GM18519 (cell line): ENCODE measurements at regions not wholly inside any gene's neighbourhood (a gene's known extent, or its start where the extent isn't known, plus 50 kb on each side); places are given as distances from the start of the nearest gene placed in this dataset.
"Not testable (repeated sequence)": the region's sequence is repeated elsewhere in the genome, so short reads cannot be mapped to it uniquely, and the experiment has no call there.

ENCODE experiments used
- ATAC-seq: cut with Tn5 transposase; IDR thresholded peaks from one replicate; pipeline ENCODE4 v1.9.1; 2021; ENCODE audit warnings: mild to moderate bottlenecking, moderate library complexity; ENCODE audit not compliant: unreplicated experiment, low FRiP score

DNA sequence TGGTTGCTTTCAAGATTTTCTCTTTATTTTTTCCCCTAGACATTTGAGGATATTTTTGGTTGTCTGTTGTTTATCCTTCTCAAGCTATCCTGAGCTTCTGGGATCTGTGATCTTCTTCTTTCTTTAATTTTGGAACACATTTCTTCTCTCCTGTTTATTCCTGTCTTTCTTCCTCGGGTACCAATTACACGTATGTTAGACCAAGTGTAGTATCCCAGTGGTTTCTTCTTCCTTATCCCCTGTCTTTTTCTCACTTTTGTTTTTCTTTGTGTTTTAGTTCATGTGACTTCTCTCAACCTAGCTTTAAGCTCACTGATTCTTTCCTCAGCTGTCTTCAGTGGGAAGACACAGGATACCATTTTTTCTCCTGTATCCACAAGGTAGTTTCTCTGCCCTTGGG is 120.0 kb downstream of the GALR1 start:
- no peak for ATAC-seq

DNA sequence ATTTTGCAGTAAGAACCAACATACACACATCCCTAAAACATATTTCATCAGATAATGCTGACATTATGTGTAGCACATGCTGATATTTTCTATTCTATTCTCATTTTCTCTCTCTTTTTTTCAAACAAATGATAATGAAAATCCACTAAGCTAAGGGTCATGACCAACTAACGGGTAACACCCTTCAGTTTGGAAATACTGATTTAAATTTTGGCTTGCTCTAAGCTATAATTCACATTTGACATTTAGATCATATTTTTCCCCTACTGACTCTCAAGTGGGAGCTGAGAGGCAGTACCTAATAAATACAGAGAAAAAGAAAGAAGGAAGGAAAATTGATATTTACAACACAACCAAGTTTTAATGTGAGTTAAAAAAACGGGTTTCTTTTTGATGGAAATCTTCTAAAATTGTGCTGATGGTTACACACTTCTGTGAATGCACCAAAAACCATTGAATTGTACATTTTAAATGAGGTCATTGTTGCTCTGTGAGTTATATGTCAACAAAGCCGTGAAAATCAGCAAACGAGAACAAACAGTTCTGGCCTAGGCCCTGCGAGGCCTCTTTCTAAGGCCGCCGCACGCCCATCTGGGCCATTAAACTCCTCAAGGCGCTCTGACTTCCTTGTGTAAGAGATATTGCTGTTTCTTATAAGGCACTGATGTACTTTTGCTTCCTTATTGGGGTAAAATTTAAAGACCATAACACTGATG is 124.2 kb downstream of the GALR1 start:
- ATAC-seq, result no peak

GRCh38 chr18:77374446-77374805 is 124.8 kb downstream of the GALR1 start:
- no peak for ATAC-seq

DNA sequence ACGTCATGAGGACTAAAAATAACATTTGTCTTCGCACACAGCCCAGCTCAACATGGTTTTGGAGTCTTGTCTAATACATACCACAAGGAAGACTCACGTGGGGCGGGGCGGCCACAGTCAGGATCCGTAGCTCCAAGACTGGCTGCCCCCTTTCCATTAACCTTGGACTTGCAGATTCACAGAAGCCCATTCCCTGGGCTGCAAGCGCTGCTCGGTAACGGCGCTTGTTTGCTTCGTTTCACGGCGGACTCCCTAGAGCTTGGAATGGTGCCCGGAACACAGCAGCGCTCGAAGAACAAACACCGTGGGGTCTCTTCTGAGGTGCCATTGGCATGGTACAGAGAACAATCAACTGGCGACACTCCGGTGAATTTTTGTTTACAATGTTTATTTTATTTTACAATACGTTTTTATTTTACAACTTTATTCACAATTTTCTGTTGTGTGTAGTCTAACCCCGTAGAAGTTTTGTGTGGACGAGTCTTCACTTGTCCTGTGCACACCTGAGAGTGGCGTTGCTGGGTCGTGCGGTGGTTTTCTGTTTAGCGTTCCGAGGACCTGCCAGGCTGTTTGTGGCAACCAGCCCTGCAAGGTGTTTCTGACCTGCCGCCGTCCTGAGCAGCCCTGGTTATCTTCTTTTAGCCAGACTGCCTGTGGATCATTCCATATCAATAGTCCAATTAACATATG is 126.5 kb downstream of the GALR1 start:
- no peak for ATAC-seq

- no peak for ATAC-seq
Measured at GRCh38 chr18:77376733-77377094, 127.1 kb downstream of the GALR1 start.

DNA sequence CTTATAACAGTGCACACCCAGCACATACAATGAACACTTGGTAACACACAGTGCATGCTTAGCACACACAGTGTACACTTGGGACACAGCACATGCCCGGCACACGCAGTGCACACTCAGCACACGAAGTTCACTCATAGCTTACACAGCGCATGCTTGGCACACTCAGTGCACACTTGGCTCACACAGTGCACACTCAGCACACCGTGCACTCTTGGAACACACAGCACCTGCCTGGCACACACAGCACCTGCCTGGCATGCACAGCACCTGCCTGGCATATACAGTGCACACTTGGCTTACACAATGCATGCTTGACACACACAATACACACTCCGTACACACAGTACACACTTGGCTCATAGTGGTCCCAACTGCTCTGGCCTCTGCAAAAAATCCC is 128.2 kb downstream of the GALR1 start:
- ATAC-seq, result no peak

- ATAC-seq, result no peak
Measured at GRCh38 chr18:77379976-77380509, 130.4 kb downstream of the GALR1 start.

- ATAC-seq, result no peak
Measured at GRCh38 chr18:77380695-77381094, 131.0 kb downstream of the GALR1 start.

DNA sequence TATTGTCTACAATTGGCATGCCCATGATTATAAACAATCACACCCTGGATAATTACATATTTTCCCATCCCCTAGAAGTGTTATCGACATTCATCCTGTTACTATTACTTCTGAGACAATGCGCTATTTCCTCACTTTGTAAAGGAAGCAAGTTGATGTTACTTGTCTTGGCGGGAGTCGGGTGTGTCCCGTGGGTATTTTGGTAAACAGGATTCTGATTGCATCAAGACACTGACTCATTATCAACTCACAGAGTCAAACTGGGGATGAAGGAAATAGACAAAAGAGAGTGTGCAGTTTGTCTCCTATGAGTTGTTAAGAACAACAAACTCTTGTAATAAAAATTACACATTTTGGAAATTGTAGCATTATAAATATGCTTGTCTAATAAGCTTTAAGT is 142.7 kb downstream of the GALR1 start:
- ATAC-seq, result no peak

DNA sequence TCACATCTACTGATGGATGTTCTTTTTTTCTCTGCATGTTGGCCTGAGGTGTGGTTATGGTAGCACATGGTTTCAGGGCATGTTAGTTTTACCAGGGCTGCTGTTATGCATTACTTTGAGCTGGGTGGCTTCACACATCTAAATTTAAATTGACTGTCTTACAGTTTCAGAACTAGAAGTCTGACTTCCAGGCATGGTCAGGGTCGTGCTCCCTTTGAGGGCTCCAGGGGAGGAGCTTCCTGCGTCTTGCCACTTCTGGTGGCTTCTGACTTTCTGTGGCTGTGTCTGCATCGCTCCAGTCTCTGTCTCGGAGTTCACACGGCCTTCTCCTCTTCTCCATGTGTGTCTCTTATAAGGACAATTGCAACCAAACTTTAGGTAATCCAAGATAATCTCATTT is 143.9 kb downstream of the GALR1 start:
- no peak for ATAC-seq

DNA sequence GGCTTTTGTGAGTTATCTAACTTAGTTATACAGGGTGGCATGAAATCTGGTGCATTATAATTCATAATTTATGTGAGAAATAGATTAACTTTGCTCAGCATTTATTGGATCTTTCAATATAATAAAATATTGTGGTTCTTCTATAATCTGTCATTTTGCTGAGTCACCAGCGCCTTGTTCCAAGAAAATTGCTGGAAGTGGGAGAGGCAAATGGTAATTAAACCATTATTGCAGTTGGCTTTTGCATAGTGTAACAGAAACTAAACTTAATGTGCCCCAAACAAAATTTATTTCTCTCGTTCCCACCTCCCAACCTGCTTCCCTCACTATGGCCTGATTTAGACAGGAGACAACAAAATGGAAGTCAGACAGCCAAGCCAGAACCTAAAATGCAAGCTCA is 146.3 kb downstream of the GALR1 start:
- no peak for ATAC-seq

GRCh38 chr18:77397056-77397455 is 147.4 kb downstream of the GALR1 start:
- ATAC-seq, result no peak

DNA sequence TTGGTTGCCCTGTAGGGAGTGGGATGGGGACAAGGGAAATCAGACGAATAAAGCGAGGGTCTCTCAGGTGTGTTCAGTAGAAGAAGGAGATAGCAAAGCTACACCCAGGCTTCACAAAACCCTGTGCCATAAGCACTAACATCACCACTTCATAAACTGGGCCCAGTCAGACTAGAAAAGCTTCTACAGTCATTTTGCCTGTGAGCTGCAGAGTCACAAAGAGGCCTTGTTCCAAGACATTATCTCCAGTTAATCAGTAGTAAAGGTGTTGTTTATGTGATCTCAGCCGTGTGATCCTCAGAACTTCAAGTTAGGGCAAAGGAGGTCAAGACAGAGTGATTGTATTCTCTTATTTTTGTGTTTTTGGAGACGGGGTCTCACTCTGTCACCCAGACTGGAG is 148.0 kb downstream of the GALR1 start:
- no peak for ATAC-seq

DNA sequence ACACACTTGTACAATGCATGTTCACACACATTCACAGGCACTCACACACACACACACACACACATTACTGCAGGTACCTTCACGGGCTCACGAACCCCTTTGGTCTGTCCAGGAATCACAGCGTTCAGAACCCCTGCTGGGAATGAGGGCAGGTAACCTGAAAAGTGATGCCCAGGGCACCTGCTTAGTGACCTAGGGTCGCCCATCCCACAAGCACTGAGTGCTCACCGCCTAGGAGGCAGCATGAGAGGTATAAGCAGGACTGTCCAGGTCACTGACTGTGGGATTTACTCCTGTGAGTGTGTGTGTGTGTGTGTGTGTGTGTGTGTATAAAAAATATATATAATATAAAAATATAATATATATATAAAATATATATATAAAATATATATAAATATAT is 150.9 kb downstream of the GALR1 start:
- no peak for ATAC-seq

DNA sequence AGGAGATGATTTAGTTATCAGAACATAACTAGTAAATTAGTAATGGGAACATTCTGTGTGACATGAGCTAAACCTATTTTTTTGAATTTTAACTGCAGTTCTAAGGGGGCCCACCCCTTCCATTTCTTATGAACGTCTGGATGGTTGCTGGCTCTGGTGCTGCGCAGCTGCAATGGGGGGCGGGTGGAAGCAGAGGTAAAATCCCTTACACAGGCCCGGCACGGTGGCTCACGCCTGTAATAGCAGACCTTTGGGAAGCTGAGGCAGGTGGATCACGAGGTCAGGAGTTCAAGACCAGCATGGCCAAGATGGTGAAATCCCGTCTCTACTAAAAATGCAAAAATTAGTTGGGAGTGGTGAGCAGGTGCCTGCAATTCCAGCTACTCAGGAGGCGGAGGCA is 151.5 kb downstream of the GALR1 start:
- no peak for ATAC-seq

DNA sequence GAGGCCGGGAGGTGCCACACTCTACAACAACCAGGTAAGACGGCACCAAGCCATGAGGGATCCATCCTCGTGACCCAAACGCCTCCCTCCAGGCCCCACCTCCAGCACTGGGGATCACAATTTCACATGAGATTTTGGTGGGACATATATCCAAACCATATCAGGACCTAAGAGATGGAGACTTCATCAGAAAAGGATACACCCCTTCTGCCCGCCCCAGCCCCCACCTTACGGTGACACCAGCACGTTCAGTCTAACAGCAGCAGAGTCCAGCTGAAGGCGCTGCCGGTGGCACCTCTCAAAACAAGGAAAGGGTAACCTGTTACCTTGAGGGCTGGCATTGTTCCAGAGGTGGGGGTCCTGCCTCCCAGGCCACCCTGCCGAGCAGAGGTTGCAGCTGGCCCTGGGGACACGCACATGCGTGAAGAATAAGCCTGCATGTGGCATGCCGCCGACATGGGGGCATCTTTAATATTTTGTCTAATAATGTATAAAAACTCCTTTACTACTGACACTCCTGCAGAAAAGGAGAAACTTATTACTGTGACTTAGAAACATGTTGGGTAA is 154.4 kb downstream of the GALR1 start:
- no peak for ATAC-seq

DNA sequence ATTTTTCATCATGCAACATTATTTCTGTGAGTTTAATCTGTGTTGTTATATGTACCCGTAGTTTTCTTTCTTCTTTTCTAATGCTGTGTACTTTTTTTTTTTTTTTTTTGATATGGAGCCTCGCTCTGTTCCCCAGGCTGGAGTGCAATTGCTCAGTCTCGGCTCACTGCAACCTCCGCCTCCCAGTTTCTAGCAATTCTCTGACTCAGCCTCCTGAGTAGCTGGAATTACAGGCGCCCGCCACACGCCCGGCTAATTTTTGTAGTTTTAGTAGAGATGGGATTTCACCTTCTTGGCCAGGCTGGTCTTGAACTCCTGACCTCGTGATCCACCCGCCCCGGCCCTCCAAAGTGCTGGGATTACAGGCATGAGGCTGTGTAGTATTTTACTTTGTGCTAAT is 155.4 kb downstream of the GALR1 start:
- no peak for ATAC-seq

- ATAC-seq, result no peak
Measured at GRCh38 chr18:77407733-77408132, 158.1 kb downstream of the GALR1 start.

GRCh38 chr18:77421546-77421945 is 171.9 kb downstream of the GALR1 start:
- ATAC-seq, result not testable (repeated sequence)

- ATAC-seq, result no peak
Measured at GRCh38 chr18:77422974-77423867, 173.6 kb downstream of the GALR1 start.

- ATAC-seq, result no peak
Measured at GRCh38 chr18:77433076-77433475, 183.4 kb downstream of the GALR1 start.
